SU-DHL-6 (cell line): ENCODE measurements at regions not wholly inside any gene's neighbourhood (a gene's known extent, or its start where the extent isn't known, plus 50 kb on each side); places are given as distances from the start of the nearest gene placed in this dataset.

Source experiments
- H2AFZ ChIP-seq: fragments of 200-600 bp; sonication (generic); 2 replicates; pipeline ENCODE4 v1.6.1; 2014; ENCODE audit warnings: low read depth, mild to moderate bottlenecking, moderate library complexity, mixed read lengths, antibody characterized with exemption, low read length; ENCODE audit not compliant: severe bottlenecking
- H3F3A ChIP-seq: fragments of 200-600 bp; shearing (Covaris generic); 2 replicates; pipeline ENCODE4 v1.6.0; 2016; ENCODE audit warnings: antibody characterized with exemption, mild to moderate bottlenecking; ENCODE audit not compliant: insufficient read depth
- H3K27ac ChIP-seq: fragments of 200-600 bp; sonication (generic); 2 replicates; pipeline ENCODE4 v1.5.1; 2016; ENCODE audit warnings: low read depth, mild to moderate bottlenecking, low read length, moderate library complexity, mixed read lengths
- H3K27me3 ChIP-seq: fragments of 200-600 bp; sonication (generic), shearing (Covaris generic); 2 replicates; pipeline ENCODE4 v1.6.0; 2014; ENCODE audit warnings: mild to moderate bottlenecking, low read length
- H3K36me3 ChIP-seq: fragments of 200-600 bp; sonication (generic); 2 replicates; pipeline ENCODE4 v1.6.1; 2014; ENCODE audit warnings: mild to moderate bottlenecking, low read length, mixed read lengths
- H3K4me2 ChIP-seq: fragments of 300-600, 200-600 bp; shearing (Covaris generic), sonication (generic); 2 replicates; pipeline ENCODE4 v1.6.0; 2014; ENCODE audit warnings: low read length, low read depth, mild to moderate bottlenecking; ENCODE audit not compliant: poor library complexity, severe bottlenecking
- H3K4me3 ChIP-seq: fragments of 200-600 bp; sonication (generic); 2 replicates; pipeline ENCODE4 v1.5.1; 2014; ENCODE audit warnings: antibody characterized with exemption, low read length, mild to moderate bottlenecking, mixed read lengths; ENCODE audit not compliant: insufficient read depth, poor library complexity, severe bottlenecking
- H3K79me2 ChIP-seq: fragments of 200-600 bp; sonication (generic); 2 replicates; pipeline ENCODE4 v1.6.1; 2014; ENCODE audit warnings: mild to moderate bottlenecking, low read length, moderate library complexity; ENCODE audit not compliant: insufficient read depth
- H3K9ac ChIP-seq: fragments of 200-600 bp; sonication (generic); 2 replicates; pipeline ENCODE4 v1.7.0; 2014; ENCODE audit warnings: mild to moderate bottlenecking, low read length
- H3K9me2 ChIP-seq: fragments of 200-600 bp; sonication (generic); replicated peaks from 2 replicates; pipeline ENCODE4 v1.6.1; 2014; ENCODE audit warnings: low read length; ENCODE audit not compliant: insufficient read depth
- H3K9me3 ChIP-seq: fragments of 200-600 bp; sonication (generic); 2 replicates; pipeline ENCODE4 v1.6.1; 2014; ENCODE audit warnings: low read length, mixed read lengths; ENCODE audit not compliant: insufficient read depth
- H4K20me1 ChIP-seq: fragments of 200-600 bp; sonication (generic); 2 replicates; pipeline ENCODE4 v1.6.1; 2014; ENCODE audit warnings: low read depth, mild to moderate bottlenecking, antibody characterized with exemption, low read length, moderate library complexity, mixed read lengths
- EZH2phosphoT487 ChIP-seq: fragments of 200-600 bp; sonication (generic), shearing (Covaris generic); conservative IDR thresholded peaks from 2 replicates; pipeline ENCODE4 v1.6.1; 2018; ENCODE audit warnings: mild to moderate bottlenecking, antibody characterized with exemption, low read length, moderate library complexity, mixed read lengths
- TF ChIP-seq, protein P1 (sequence below): fragments of 200-600 bp; sonication (generic); IDR thresholded peaks from one replicate; pipeline ENCODE4 v1.5.1; 2017; ENCODE audit warnings: antibody characterized with exemption, mild to moderate bottlenecking, low read length, moderate library complexity; ENCODE audit not compliant: insufficient read depth, poor library complexity, severe bottlenecking

- H3K27me3 ChIP-seq = no peaks in the 10 kb centered on the region
These were observed 86.8 kb upstream of the SERBP1 start for GRCh38 chr1:67517046-67517445.

GRCh38 chr1:67522001-67522441 lies 91.8 kb upstream of the SERBP1 start:
- Histone ChIP-seq H3K36me3 (no peaks in the 10 kb centered on the region), H3F3A (no peaks in the 10 kb centered on the region), H4K20me1 (no peaks in the 10 kb centered on the region), H3K27me3 (no peaks in the 10 kb centered on the region), H3K9me2 (no peaks in the 10 kb centered on the region), H3K9ac (no peak overlapping the region), H3K4me2 (no peak overlapping the region), H3K9me3 (no peaks in the 10 kb centered on the region), H2AFZ (no peak overlapping the region), H3K79me2 (no peaks in the 10 kb centered on the region), H3K27ac (no peak overlapping the region), H3K4me3 (no peak overlapping the region)
- no peak for TF ChIP-seq EZH2phosphoT487
- TF ChIP-seq, protein P1, sequence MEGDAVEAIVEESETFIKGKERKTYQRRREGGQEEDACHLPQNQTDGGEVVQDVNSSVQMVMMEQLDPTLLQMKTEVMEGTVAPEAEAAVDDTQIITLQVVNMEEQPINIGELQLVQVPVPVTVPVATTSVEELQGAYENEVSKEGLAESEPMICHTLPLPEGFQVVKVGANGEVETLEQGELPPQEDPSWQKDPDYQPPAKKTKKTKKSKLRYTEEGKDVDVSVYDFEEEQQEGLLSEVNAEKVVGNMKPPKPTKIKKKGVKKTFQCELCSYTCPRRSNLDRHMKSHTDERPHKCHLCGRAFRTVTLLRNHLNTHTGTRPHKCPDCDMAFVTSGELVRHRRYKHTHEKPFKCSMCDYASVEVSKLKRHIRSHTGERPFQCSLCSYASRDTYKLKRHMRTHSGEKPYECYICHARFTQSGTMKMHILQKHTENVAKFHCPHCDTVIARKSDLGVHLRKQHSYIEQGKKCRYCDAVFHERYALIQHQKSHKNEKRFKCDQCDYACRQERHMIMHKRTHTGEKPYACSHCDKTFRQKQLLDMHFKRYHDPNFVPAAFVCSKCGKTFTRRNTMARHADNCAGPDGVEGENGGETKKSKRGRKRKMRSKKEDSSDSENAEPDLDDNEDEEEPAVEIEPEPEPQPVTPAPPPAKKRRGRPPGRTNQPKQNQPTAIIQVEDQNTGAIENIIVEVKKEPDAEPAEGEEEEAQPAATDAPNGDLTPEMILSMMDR = no peak

More at GRCh38 chr1:67517046-67517445, 86.8 kb upstream of the SERBP1 start:
- Histone ChIP-seq H3K9ac (no peak overlapping the region), H3K4me2 (no peak overlapping the region), H3K9me3 (no peaks in the 10 kb centered on the region), H4K20me1 (no peaks in the 10 kb centered on the region), H3F3A (no peaks in the 10 kb centered on the region), H3K4me3 (no peak overlapping the region), H3K27ac (no peak overlapping the region), H2AFZ (no peak overlapping the region), H3K36me3 (no peaks in the 10 kb centered on the region), H3K79me2 (no peaks in the 10 kb centered on the region), H3K9me2 (no peaks in the 10 kb centered on the region)
- TF ChIP-seq, protein P1 = no peak
- TF ChIP-seq EZH2phosphoT487 = no peak

DNA sequence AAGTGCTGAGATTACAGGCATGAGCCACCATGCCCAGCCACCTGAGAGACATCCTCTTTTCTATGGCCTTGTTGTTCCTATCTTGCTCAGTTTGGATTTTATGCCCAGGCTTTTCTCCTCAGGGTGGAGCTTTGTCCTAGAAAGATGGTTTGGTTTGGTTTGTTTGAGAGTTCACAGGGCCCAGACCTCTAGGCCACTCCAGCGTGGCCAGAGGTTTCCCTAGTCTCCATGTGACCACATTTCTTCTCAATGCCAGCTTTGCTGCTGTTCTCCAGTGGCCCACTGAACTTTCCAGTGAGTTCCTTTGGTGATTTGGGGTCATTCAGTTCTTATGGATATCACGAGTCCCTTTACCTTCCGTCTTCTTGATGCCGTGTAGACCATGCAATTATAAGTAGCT lies 92.6 kb upstream of the SERBP1 start:
- no peaks in the 10 kb centered on the region for H4K20me1 ChIP-seq
- no peak overlapping the region for H3K27ac ChIP-seq
- H3F3A ChIP-seq = no peaks in the 10 kb centered on the region
- H3K4me3 ChIP-seq = no peak overlapping the region
- no peaks in the 10 kb centered on the region for H3K27me3 ChIP-seq
- no peak overlapping the region for H3K4me2 ChIP-seq
- H3K9me3 ChIP-seq = no peaks in the 10 kb centered on the region
- H3K9me2 ChIP-seq = no peaks in the 10 kb centered on the region
- TF ChIP-seq, protein P1 = no peak
- TF ChIP-seq EZH2phosphoT487 = no peak
- H3K79me2 ChIP-seq = no peaks in the 10 kb centered on the region
- no peak overlapping the region for H3K9ac ChIP-seq
- no peak overlapping the region for H2AFZ ChIP-seq
- no peaks in the 10 kb centered on the region for H3K36me3 ChIP-seq
